Prostate gland (tissue), 2 donors: ENCODE measurements at regions not wholly inside any gene's neighbourhood (a gene's known extent, or its start where the extent isn't known, plus 50 kb on each side); places are given as distances from the start of the nearest gene placed in this dataset.

Experiments used
- DNase-seq: peaks from one replicate; pipeline ENCODE4 v3.0.0-alpha.2; 2019; ENCODE audit warnings: low spot score
- H3K27ac ChIP-seq, 2 donors: fragments of 200-600 bp; sonication (generic); 2 replicates each; pipeline ENCODE4 v1.5.1; 2017 to 2019
- H3K27me3 ChIP-seq: fragments of 200-600 bp; sonication (generic); replicated peaks from 2 replicates; pipeline ENCODE4 v1.5.1; 2019; ENCODE audit not compliant: insufficient read depth
- H3K36me3 ChIP-seq, 2 donors: fragments of 200-600 bp; sonication (generic); 1 replicate in 1 of 2; 2 replicates in 1 of 2; pipeline versions ENCODE4 v1.5.1 to v1.8.1; 2017 to 2019
- H3K4me1 ChIP-seq: fragments of 200-600 bp; sonication (generic); replicated peaks from 2 replicates; pipeline ENCODE4 v1.5.1; 2019
- H3K4me3 ChIP-seq, 2 donors: fragments of 200-600 bp; sonication (generic); 2 replicates each; pipeline ENCODE4 v1.5.1; 2017 to 2019
- H3K9me3 ChIP-seq: fragments of 200-600 bp; sonication (generic); 2 replicates; pipeline ENCODE4 v1.5.1; 2017
- CTCF ChIP-seq, 4 experiments: fragments of 200-600 bp in 2 of 4; fragments of 450-650 bp in 2 of 4; sonication (generic) in 2 of 4; IDR thresholded peaks; 1 replicate in 3 of 4; 2 replicates in 1 of 4; pipeline ENCODE4 v1.5.1; 2016 to 2019; ENCODE audit warnings: antibody characterized with exemption in 4 of 4, mild to moderate bottlenecking in 2 of 4, moderate library complexity in 2 of 4
- POLR2A ChIP-seq: fragments of 450-650 bp; IDR thresholded peaks from one replicate; pipeline ENCODE4 v1.6.1; 2016; ENCODE audit warnings: antibody characterized with exemption, mild to moderate bottlenecking
- POLR2AphosphoS5 ChIP-seq: sonication (generic); formaldehyde crosslinking; IDR thresholded peaks from one replicate; pipeline ENCODE4 v1.6.1; 2017; ENCODE audit warnings: antibody characterized with exemption
- WGBS: methylation state at CpG from one replicate; pipeline ENCODE4 v1.1.5; 2018; 5-methylcytosine and 5-hydroxymethylcytosine counted together
- intact Hi-C: fragments of 100-400 bp; cut with DNase I; formaldehyde crosslinking; loops from one replicate; pipeline ENCODE4 v1.14.2; 2022

GRCh38 chrX:69104756-69105434, 60.4 kb downstream of the PJA1 start:
- Histone ChIP-seq H3K4me1 (no peaks in the 10 kb centered on the region), H3K4me3 (no peak overlapping the region), H3K27ac (no peak overlapping the region), H3K27me3 (no peaks in the 10 kb centered on the region), H3K9me3 (no peaks in the 10 kb centered on the region), H3K36me3 (no peaks in the 10 kb centered on the region)
- TF ChIP-seq POLR2A (no peak), POLR2AphosphoS5 (no peak), CTCF (IDR thresholded peaks at IDR 0.05) (no peak)
- no peak for DNase-seq
- intact Hi-C loops = no loop called here
- WGBS = 76% methylated on average over 6 of the region's 10 CpGs

GRCh38 chrX:69103539-69103938, 61.7 kb downstream of the PJA1 start:
- Histone ChIP-seq H3K27ac (no peak overlapping the region), H3K4me3 (no peak overlapping the region), H3K27me3 (no peaks in the 10 kb centered on the region), H3K36me3 (no peaks in the 10 kb centered on the region), H3K9me3 (no peaks in the 10 kb centered on the region), H3K4me1 (no peaks in the 10 kb centered on the region)
- no peak for TF ChIP-seq POLR2AphosphoS5
- intact Hi-C loops = no loop called here
- no peak for DNase-seq
- 72% methylated on average over 3 of the region's 5 CpGs for WGBS

GRCh38 chrX:69102612-69103194, 62.5 kb downstream of the PJA1 start:
- H3K27ac ChIP-seq = no peak overlapping the region
- H3K4me3 ChIP-seq = no peak overlapping the region
- DNase-seq = no peak
- no peaks in the 10 kb centered on the region for H3K9me3 ChIP-seq
- WGBS = 83% methylated on average over 5 of the region's 5 CpGs
- no peaks in the 10 kb centered on the region for H3K4me1 ChIP-seq
- no peaks in the 10 kb centered on the region for H3K27me3 ChIP-seq
- no peak for TF ChIP-seq POLR2A
- TF ChIP-seq POLR2AphosphoS5 = no peak
- no peak for TF ChIP-seq CTCF (IDR thresholded peaks at IDR 0.05)
- H3K36me3 ChIP-seq = no peaks in the 10 kb centered on the region
- intact Hi-C loops = no loop called here

- H3K27me3 ChIP-seq = no peaks in the 10 kb centered on the region
- no peaks in the 10 kb centered on the region for H3K36me3 ChIP-seq
- 82% methylated on average over 7 of the region's 7 CpGs for WGBS
- no peaks in the 10 kb centered on the region for H3K4me1 ChIP-seq
- no peak overlapping the region for H3K4me3 ChIP-seq
- H3K9me3 ChIP-seq = no peaks in the 10 kb centered on the region
- no peak for TF ChIP-seq POLR2A
- intact Hi-C loops = no loop called here
- no peak overlapping the region for H3K27ac ChIP-seq
- no peak for DNase-seq
Measured at GRCh38 chrX:69101683-69102251, 63.5 kb downstream of the PJA1 start.

GRCh38 chrX:69100478-69100877, 64.8 kb downstream of the PJA1 start:
- TF ChIP-seq POLR2AphosphoS5 (no peak), POLR2A (no peak), CTCF (IDR thresholded peaks at IDR 0.05) (no peak)
- no peak overlapping the region for H3K27ac ChIP-seq
- intact Hi-C loops = no loop called here
- H3K4me3 ChIP-seq = no peak overlapping the region
- no peak for DNase-seq
- 100% methylated on average over 4 of the region's 4 CpGs for WGBS
- no peaks in the 10 kb centered on the region for H3K36me3 ChIP-seq
- no peaks in the 10 kb centered on the region for H3K4me1 ChIP-seq
- no peaks in the 10 kb centered on the region for H3K27me3 ChIP-seq
- H3K9me3 ChIP-seq = no peaks in the 10 kb centered on the region
